Lower lobe of right lung (tissue), 2 donors: ENCODE measurements at regions not wholly inside any gene's neighbourhood (a gene's known extent, or its start where the extent isn't known, plus 50 kb on each side); places are given as distances from the start of the nearest gene placed in this dataset.

Experiments
- ATAC-seq, 2 donors: fragments of 200-7000 bp; cut with Tn5 transposase; one replicate each; pipeline ENCODE4 v1.9.1; 2020 to 2022; ENCODE audit warnings: mild to moderate bottlenecking in 2 of 2, moderate library complexity in 2 of 2
- DNase-seq: peaks from one replicate; pipeline ENCODE4 v3.0.0-alpha.2; 2020
- H3K27ac ChIP-seq: fragments of 200-600 bp; one replicate; pipeline ENCODE4 v1.8.0; 2022
- H3K27me3 ChIP-seq: fragments of 200-600 bp; one replicate; pipeline ENCODE4 v1.8.0; 2022; ENCODE audit warnings: low read depth
- H3K36me3 ChIP-seq: fragments of 200-600 bp; one replicate; pipeline ENCODE4 v1.8.0; 2022; ENCODE audit warnings: mild to moderate bottlenecking
- H3K4me1 ChIP-seq: fragments of 200-600 bp; one replicate; pipeline ENCODE4 v1.8.0; 2022
- H3K4me3 ChIP-seq: fragments of 200-600 bp; one replicate; pipeline ENCODE4 v1.8.0; 2022; ENCODE audit warnings: mild to moderate bottlenecking
- H3K9me3 ChIP-seq: fragments of 200-600 bp; one replicate; pipeline ENCODE4 v1.8.0; 2022
- intact Hi-C: fragments of 100-400 bp; cut with DNase I; formaldehyde crosslinking; loops from one replicate; pipeline ENCODE4 v1.11.0; 2022
- TF ChIP-seq, protein P1 (sequence below): fragments of 200-600 bp; IDR thresholded peaks from one replicate; pipeline ENCODE4 v1.8.0; 2022; ENCODE audit warnings: antibody characterized with exemption, mild to moderate bottlenecking
- donor health status: DM: no; HTN: yes; CAD: no; lungs with severe emphysema.

GRCh38 chr2:38491436-38491835 is 111.3 kb downstream of the HNRNPLL start:
- TF ChIP-seq, protein P1, sequence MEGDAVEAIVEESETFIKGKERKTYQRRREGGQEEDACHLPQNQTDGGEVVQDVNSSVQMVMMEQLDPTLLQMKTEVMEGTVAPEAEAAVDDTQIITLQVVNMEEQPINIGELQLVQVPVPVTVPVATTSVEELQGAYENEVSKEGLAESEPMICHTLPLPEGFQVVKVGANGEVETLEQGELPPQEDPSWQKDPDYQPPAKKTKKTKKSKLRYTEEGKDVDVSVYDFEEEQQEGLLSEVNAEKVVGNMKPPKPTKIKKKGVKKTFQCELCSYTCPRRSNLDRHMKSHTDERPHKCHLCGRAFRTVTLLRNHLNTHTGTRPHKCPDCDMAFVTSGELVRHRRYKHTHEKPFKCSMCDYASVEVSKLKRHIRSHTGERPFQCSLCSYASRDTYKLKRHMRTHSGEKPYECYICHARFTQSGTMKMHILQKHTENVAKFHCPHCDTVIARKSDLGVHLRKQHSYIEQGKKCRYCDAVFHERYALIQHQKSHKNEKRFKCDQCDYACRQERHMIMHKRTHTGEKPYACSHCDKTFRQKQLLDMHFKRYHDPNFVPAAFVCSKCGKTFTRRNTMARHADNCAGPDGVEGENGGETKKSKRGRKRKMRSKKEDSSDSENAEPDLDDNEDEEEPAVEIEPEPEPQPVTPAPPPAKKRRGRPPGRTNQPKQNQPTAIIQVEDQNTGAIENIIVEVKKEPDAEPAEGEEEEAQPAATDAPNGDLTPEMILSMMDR = no peak
- no peaks in the 10 kb centered on the region for H3K36me3 ChIP-seq
- DNase-seq (no peak), ATAC-seq (no peak)
- H3K4me1 ChIP-seq = no peaks in the 10 kb centered on the region
- H3K9me3 ChIP-seq = no peaks in the 10 kb centered on the region
- H3K27ac ChIP-seq = no peak overlapping the region
- intact Hi-C loops = no loop called here
- no peak overlapping the region for H3K4me3 ChIP-seq
- no peaks in the 10 kb centered on the region for H3K27me3 ChIP-seq

DNA sequence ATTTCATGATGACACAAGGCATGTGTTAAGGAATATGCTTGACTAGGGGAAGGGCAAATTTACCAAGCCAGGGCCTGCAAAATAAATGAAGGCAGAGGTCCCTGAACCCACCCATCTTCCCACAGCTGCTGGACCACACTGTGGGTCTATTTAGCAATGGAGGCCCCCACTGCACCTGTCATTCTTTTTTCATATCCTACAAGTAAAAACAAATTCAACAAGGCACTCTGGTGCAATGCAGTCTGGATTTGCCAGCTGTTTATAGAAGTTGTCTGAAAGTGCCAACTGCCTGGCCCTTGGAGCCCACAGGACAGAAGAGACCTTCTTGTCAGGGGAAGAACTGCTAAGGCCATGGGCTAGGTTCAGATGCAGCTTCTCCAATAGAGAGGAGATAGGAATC is 112.8 kb upstream of the ATL2 start:
- no peak overlapping the region for H3K4me3 ChIP-seq
- DNase-seq (no peak), ATAC-seq (no peak)
- TF ChIP-seq, protein P1 = no peak
- no peaks in the 10 kb centered on the region for H3K4me1 ChIP-seq
- H3K36me3 ChIP-seq = no peaks in the 10 kb centered on the region
- intact Hi-C loops = no loop called here
- H3K27me3 ChIP-seq = no peaks in the 10 kb centered on the region
- H3K9me3 ChIP-seq = no peaks in the 10 kb centered on the region
- no peak overlapping the region for H3K27ac ChIP-seq

DNA sequence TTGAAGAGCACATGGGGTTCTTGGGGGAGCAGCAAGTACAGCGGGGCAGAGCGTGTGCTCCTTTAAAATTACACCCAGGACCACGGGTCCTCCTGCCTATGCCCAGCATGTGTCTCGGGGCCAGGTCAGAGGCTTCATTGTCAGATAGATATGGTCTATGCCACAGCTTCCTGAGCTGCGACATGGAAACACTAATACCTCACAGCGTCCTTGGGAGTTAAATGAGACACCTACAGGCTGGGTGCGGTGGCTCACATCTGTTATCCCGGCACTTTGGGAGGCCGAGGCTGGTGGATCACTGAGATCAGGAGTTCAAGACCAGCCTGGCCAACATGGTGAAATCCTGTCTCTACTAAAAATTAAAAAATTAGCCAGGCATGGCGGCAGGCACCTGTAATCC is 110.8 kb upstream of the ATL2 start:
- intact Hi-C loops = no loop called here
- TF ChIP-seq, protein P1 = no peak
- H3K27ac ChIP-seq = no peak overlapping the region
- H3K9me3 ChIP-seq = no peaks in the 10 kb centered on the region
- DNase-seq (no peak), ATAC-seq (no peak)
- no peaks in the 10 kb centered on the region for H3K4me1 ChIP-seq
- H3K4me3 ChIP-seq = no peak overlapping the region
- no peaks in the 10 kb centered on the region for H3K27me3 ChIP-seq
- H3K36me3 ChIP-seq = no peaks in the 10 kb centered on the region

DNA sequence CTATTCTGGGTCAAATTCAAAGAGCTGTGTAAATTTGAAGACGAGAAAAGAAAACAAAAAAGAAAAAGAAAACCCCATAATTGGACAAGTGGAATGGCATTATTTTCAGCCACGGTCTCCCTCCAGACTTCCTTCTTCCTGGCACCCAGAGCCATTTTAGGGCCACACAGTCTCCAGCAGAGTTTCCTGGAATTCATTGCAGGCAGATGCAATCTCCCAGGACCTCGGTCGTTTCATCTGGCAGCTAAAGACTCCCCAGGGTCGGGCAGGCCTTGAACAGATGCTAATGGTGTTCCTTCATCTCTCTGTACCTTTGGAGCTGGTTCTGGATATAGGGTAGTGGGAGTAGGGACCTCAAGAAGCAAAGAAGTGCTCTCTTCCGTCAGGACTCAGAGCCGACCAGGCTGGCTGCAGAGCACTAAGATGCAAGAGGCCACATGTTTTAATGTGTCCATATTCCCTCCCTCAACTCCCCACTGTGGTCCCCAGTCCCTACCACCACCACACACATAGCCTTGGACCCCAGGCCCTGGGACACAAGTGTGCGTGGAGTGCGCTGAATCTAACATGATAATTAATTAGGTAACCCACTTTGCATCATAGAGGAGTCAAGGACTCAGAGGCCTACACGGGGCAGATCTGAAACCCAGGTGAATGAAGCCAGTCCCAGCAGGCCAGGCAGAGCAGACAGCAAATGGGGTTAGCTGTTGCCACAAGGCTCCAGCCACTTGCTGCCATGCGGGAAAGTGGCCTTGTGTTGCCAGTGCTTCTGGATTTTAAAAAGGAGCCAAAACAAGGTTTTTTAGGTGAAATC is 109.3 kb upstream of the ATL2 start:
- Histone ChIP-seq H3K4me3 (no peak overlapping the region), H3K4me1 (no peaks in the 10 kb centered on the region), H3K27me3 (no peaks in the 10 kb centered on the region), H3K27ac (no peak overlapping the region), H3K36me3 (no peaks in the 10 kb centered on the region), H3K9me3 (no peaks in the 10 kb centered on the region)
- DNase-seq (no peak), ATAC-seq (no peak)
- intact Hi-C loops = no loop called here
- TF ChIP-seq, protein P1 = no peak

- Histone ChIP-seq H3K36me3 (no peaks in the 10 kb centered on the region), H3K27me3 (no peaks in the 10 kb centered on the region), H3K4me3 (no peak overlapping the region), H3K9me3 (peaks cover 5% of the 10 kb centered on the region), H3K4me1 (no peaks in the 10 kb centered on the region), H3K27ac (no peak overlapping the region)
- TF ChIP-seq, protein P1 = peak; percentile 13
- intact Hi-C loops = no loop called here
- ATAC-seq (peak; percentile 58 to 79), DNase-seq (no peak)
These were observed 108.7 kb upstream of the ATL2 start for GRCh38 chr2:38485734-38486133.
